ENCODE measurements at regions not wholly inside any gene's neighbourhood (a gene's known extent, or its start where the extent isn't known, plus 50 kb on each side); places are given as distances from the start of the nearest gene placed in this dataset.

GRCh38 chr1:177891809-177892208 lies 78.0 kb downstream of the SEC16B start:
- no peak for DNase-seq (ENCODE audit: low read depth, low spot score)
- Histone ChIP-seq H3K27ac (ENCODE audit: low read length) (no peak overlapping the region), H3K9me3 (ENCODE audit: control insufficient read depth, insufficient read depth, low read length) (peaks cover 2% of the 10 kb centered on the region), H3K4me1 (ENCODE audit: control insufficient read depth, insufficient read depth, low read length) (no peaks in the 10 kb centered on the region), H3K4me3 (ENCODE audit: low read length) (no peak overlapping the region), H3K27me3 (ENCODE audit: control insufficient read depth, insufficient read depth, low read length) (no peaks in the 10 kb centered on the region), H3K36me3 (ENCODE audit: control insufficient read depth, insufficient read depth, low read length) (no peaks in the 10 kb centered on the region)
- WGBS (ENCODE audit: insufficient coverage, insufficient read length): no CpG with 5 or more reads among the region's 1 CpG

- Histone ChIP-seq H3K4me1 (ENCODE audit: control insufficient read depth, insufficient read depth, low read length) (no peaks in the 10 kb centered on the region), H3K4me3 (ENCODE audit: low read length) (no peak overlapping the region), H3K27me3 (ENCODE audit: control insufficient read depth, insufficient read depth, low read length) (no peaks in the 10 kb centered on the region), H3K27ac (ENCODE audit: low read length) (no peak overlapping the region), H3K9me3 (ENCODE audit: control insufficient read depth, insufficient read depth, low read length) (peaks cover 2% of the 10 kb centered on the region), H3K36me3 (ENCODE audit: control insufficient read depth, insufficient read depth, low read length) (no peaks in the 10 kb centered on the region)
- no peak for DNase-seq (ENCODE audit: low read depth, low spot score)
- WGBS (ENCODE audit: insufficient coverage, insufficient read length): no CpG with 5 or more reads among the region's 1 CpG
These were observed 79.4 kb downstream of the SEC16B start for GRCh38 chr1:177890479-177890878.

- no peak for DNase-seq (ENCODE audit: low read depth, low spot score)
- Histone ChIP-seq H3K27me3 (ENCODE audit: control insufficient read depth, insufficient read depth, low read length) (no peaks in the 10 kb centered on the region), H3K9me3 (ENCODE audit: control insufficient read depth, insufficient read depth, low read length) (no peaks in the 10 kb centered on the region), H3K36me3 (ENCODE audit: control insufficient read depth, insufficient read depth, low read length) (no peaks in the 10 kb centered on the region), H3K4me3 (ENCODE audit: low read length) (no peak overlapping the region), H3K27ac (ENCODE audit: low read length) (no peak overlapping the region), H3K4me1 (ENCODE audit: control insufficient read depth, insufficient read depth, low read length) (no peaks in the 10 kb centered on the region)
These were observed 85.3 kb downstream of the SEC16B start for GRCh38 chr1:177884479-177885021.

GRCh38 chr1:177883581-177883980 lies 86.3 kb downstream of the SEC16B start:
- Histone ChIP-seq H3K27ac (ENCODE audit: low read length) (no peak overlapping the region), H3K4me3 (ENCODE audit: low read length) (no peak overlapping the region), H3K27me3 (ENCODE audit: control insufficient read depth, insufficient read depth, low read length) (no peaks in the 10 kb centered on the region), H3K4me1 (ENCODE audit: control insufficient read depth, insufficient read depth, low read length) (no peaks in the 10 kb centered on the region), H3K36me3 (ENCODE audit: control insufficient read depth, insufficient read depth, low read length) (no peaks in the 10 kb centered on the region), H3K9me3 (ENCODE audit: control insufficient read depth, insufficient read depth, low read length) (no peaks in the 10 kb centered on the region)
- WGBS (ENCODE audit: insufficient coverage, insufficient read length): no CpG with 5 or more reads among the region's 3 CpGs
- DNase-seq (ENCODE audit: low read depth, low spot score): no peak

GRCh38 chr1:177880339-177880891 lies 89.4 kb downstream of the SEC16B start:
- no peaks in the 10 kb centered on the region for H3K36me3 ChIP-seq (ENCODE audit: control insufficient read depth, insufficient read depth, low read length)
- no peak for DNase-seq (ENCODE audit: low read depth, low spot score)
- no peak overlapping the region for H3K4me3 ChIP-seq (ENCODE audit: low read length)
- H3K4me1 ChIP-seq (ENCODE audit: control insufficient read depth, insufficient read depth, low read length): no peaks in the 10 kb centered on the region
- H3K27me3 ChIP-seq (ENCODE audit: control insufficient read depth, insufficient read depth, low read length): no peaks in the 10 kb centered on the region
- H3K27ac ChIP-seq (ENCODE audit: low read length): no peak overlapping the region
- no CpG with 5 or more reads among the region's 7 CpGs for WGBS (ENCODE audit: insufficient coverage, insufficient read length)
- H3K9me3 ChIP-seq (ENCODE audit: control insufficient read depth, insufficient read depth, low read length): no peaks in the 10 kb centered on the region

GRCh38 chr1:177877086-177877485 lies 92.8 kb downstream of the SEC16B start:
- H3K27me3 ChIP-seq (ENCODE audit: control insufficient read depth, insufficient read depth, low read length): no peaks in the 10 kb centered on the region
- no CpG with 5 or more reads among the region's 2 CpGs for WGBS (ENCODE audit: insufficient coverage, insufficient read length)

GRCh38 chr1:177873238-177873637 lies 96.6 kb downstream of the SEC16B start:
- no peaks in the 10 kb centered on the region for H3K9me3 ChIP-seq (ENCODE audit: control insufficient read depth, insufficient read depth, low read length)
- no peaks in the 10 kb centered on the region for H3K36me3 ChIP-seq (ENCODE audit: control insufficient read depth, insufficient read depth, low read length)
- no peak overlapping the region for H3K4me3 ChIP-seq (ENCODE audit: low read length)
- H3K27me3 ChIP-seq (ENCODE audit: control insufficient read depth, insufficient read depth, low read length): no peaks in the 10 kb centered on the region
- H3K27ac ChIP-seq (ENCODE audit: low read length): no peak overlapping the region
- no CpG with 5 or more reads among the region's 5 CpGs for WGBS (ENCODE audit: insufficient coverage, insufficient read length)
- peaks cover 1% of the 10 kb centered on the region; the same call in 1 of the 2 replicates for H3K4me1 ChIP-seq (ENCODE audit: control insufficient read depth, insufficient read depth, low read length)
- no peak for DNase-seq (ENCODE audit: low read depth, low spot score)

More at GRCh38 chr1:177877086-177877485, 92.8 kb downstream of the SEC16B start:
- no peak overlapping the region for H3K4me3 ChIP-seq (ENCODE audit: low read length)
- no peaks in the 10 kb centered on the region for H3K4me1 ChIP-seq (ENCODE audit: control insufficient read depth, insufficient read depth, low read length)
- no peak overlapping the region for H3K27ac ChIP-seq (ENCODE audit: low read length)
- no peak for DNase-seq (ENCODE audit: low read depth, low spot score)
- H3K9me3 ChIP-seq (ENCODE audit: control insufficient read depth, insufficient read depth, low read length): no peaks in the 10 kb centered on the region
- no peaks in the 10 kb centered on the region for H3K36me3 ChIP-seq (ENCODE audit: control insufficient read depth, insufficient read depth, low read length)

- Histone ChIP-seq H3K27ac (ENCODE audit: low read length) (no peak overlapping the region), H3K4me1 (ENCODE audit: control insufficient read depth, insufficient read depth, low read length) (peaks cover 1% of the 10 kb centered on the region; the same call in 1 of the 2 replicates)
These were observed 97.5 kb downstream of the SEC16B start for GRCh38 chr1:177872308-177872900.

GRCh38 chr1:177871613-177872307 lies 98.1 kb downstream of the SEC16B start:
- peaks cover 1% of the 10 kb centered on the region; the same call in 1 of the 2 replicates for H3K4me1 ChIP-seq (ENCODE audit: control insufficient read depth, insufficient read depth, low read length)
- no peak for DNase-seq (ENCODE audit: low read depth, low spot score)
- H3K9me3 ChIP-seq (ENCODE audit: control insufficient read depth, insufficient read depth, low read length): no peaks in the 10 kb centered on the region
- no peaks in the 10 kb centered on the region for H3K36me3 ChIP-seq (ENCODE audit: control insufficient read depth, insufficient read depth, low read length)
- WGBS (ENCODE audit: insufficient coverage, insufficient read length): no CpG with 5 or more reads among the region's 7 CpGs
- H3K27ac ChIP-seq (ENCODE audit: low read length): no peak overlapping the region
- no peaks in the 10 kb centered on the region for H3K27me3 ChIP-seq (ENCODE audit: control insufficient read depth, insufficient read depth, low read length)
- no peak overlapping the region for H3K4me3 ChIP-seq (ENCODE audit: low read length)

More at GRCh38 chr1:177872308-177872900, 97.5 kb downstream of the SEC16B start:
- Histone ChIP-seq H3K36me3 (ENCODE audit: control insufficient read depth, insufficient read depth, low read length) (no peaks in the 10 kb centered on the region), H3K4me3 (ENCODE audit: low read length) (no peak overlapping the region), H3K9me3 (ENCODE audit: control insufficient read depth, insufficient read depth, low read length) (no peaks in the 10 kb centered on the region), H3K27me3 (ENCODE audit: control insufficient read depth, insufficient read depth, low read length) (no peaks in the 10 kb centered on the region)
- DNase-seq (ENCODE audit: low read depth, low spot score): no peak
- WGBS (ENCODE audit: insufficient coverage, insufficient read length): no CpG with 5 or more reads among the region's 10 CpGs

GRCh38 chr1:177869586-177869985 lies 100.3 kb downstream of the SEC16B start:
- Histone ChIP-seq H3K36me3 (ENCODE audit: control insufficient read depth, insufficient read depth, low read length) (no peaks in the 10 kb centered on the region), H3K9me3 (ENCODE audit: control insufficient read depth, insufficient read depth, low read length) (no peaks in the 10 kb centered on the region), H3K27ac (ENCODE audit: low read length) (no peak overlapping the region), H3K4me1 (ENCODE audit: control insufficient read depth, insufficient read depth, low read length) (peaks cover 1% of the 10 kb centered on the region; the same call in 1 of the 2 replicates), H3K27me3 (ENCODE audit: control insufficient read depth, insufficient read depth, low read length) (no peaks in the 10 kb centered on the region), H3K4me3 (ENCODE audit: low read length) (no peak overlapping the region)
- DNase-seq (ENCODE audit: low read depth, low spot score): no peak
- no CpG with 5 or more reads among the region's 4 CpGs for WGBS (ENCODE audit: insufficient coverage, insufficient read length)
